ENCODE measurements at regions not wholly inside any gene's neighbourhood (a gene's known extent, or its start where the extent isn't known, plus 50 kb on each side); places are given as distances from the start of the nearest gene placed in this dataset.

DNA sequence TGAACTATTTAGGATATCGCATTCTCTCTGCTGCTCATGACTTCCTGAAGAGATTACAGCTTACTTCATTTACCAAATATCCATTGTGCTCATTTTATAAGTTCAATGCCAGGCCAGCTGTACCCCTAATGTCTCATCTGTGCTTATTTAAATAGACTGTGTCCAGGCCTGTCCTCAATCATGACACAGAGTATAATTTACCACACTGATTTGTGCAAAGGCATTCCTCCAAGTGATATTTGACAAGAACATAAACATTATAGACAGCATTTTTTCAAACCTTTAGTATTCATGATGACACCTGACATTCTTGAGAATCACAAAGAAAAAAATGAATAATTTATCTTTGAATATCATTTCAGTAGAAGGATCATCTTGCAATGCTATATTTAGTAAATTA is 260.1 kb upstream of the SEMA3D start:
- TF ChIP-seq POLR2A (IDR thresholded peaks at IDR 0.05) = no peak
- TF ChIP-seq, protein P1, sequence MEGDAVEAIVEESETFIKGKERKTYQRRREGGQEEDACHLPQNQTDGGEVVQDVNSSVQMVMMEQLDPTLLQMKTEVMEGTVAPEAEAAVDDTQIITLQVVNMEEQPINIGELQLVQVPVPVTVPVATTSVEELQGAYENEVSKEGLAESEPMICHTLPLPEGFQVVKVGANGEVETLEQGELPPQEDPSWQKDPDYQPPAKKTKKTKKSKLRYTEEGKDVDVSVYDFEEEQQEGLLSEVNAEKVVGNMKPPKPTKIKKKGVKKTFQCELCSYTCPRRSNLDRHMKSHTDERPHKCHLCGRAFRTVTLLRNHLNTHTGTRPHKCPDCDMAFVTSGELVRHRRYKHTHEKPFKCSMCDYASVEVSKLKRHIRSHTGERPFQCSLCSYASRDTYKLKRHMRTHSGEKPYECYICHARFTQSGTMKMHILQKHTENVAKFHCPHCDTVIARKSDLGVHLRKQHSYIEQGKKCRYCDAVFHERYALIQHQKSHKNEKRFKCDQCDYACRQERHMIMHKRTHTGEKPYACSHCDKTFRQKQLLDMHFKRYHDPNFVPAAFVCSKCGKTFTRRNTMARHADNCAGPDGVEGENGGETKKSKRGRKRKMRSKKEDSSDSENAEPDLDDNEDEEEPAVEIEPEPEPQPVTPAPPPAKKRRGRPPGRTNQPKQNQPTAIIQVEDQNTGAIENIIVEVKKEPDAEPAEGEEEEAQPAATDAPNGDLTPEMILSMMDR (IDR thresholded peaks at IDR 0.05) = no peak
